Panc1 (cell line): ENCODE measurements at regions not wholly inside any gene's neighbourhood (a gene's known extent, or its start where the extent isn't known, plus 50 kb on each side); places are given as distances from the start of the nearest gene placed in this dataset.
"Not testable (repeated sequence)": the region's sequence is repeated elsewhere in the genome, so short reads cannot be mapped to it uniquely, and the experiment has no call there.

ENCODE experiments used
- CTCF ChIP-seq: fragments of 450-650 bp; IDR thresholded peaks from 2 replicates; pipeline ENCODE4 v1.5.1; 2017; ENCODE audit warnings: mild to moderate bottlenecking
- POLR2AphosphoS5 ChIP-seq: IDR thresholded peaks from 2 replicates; pipeline ENCODE4 v1.6.1; 2012; ENCODE audit warnings: mild to moderate bottlenecking, low read depth, low read length, moderate library complexity
- REST ChIP-seq, 2 experiments: IDR thresholded peaks; 2 replicates each; pipeline ENCODE4 v1.6.1; 2011 to 2012; ENCODE audit warnings: low read depth in 2 of 2, control low read depth in 1 of 2, low read length in 1 of 2, mild to moderate bottlenecking in 1 of 2, moderate library complexity in 1 of 2; ENCODE audit not compliant: insufficient read depth in 1 of 2
- SIN3A ChIP-seq: IDR thresholded peaks from 2 replicates; pipeline ENCODE4 v1.6.1; 2012; ENCODE audit warnings: low read depth, mild to moderate bottlenecking, low read length, moderate library complexity, borderline replicate concordance; ENCODE audit not compliant: insufficient read depth

GRCh38 chr14:105678996-105679958 lies 152.9 kb downstream of the TMEM121 start:
- peak; percentile 14; the same call in 1 of the 2 replicates for TF ChIP-seq CTCF
- not testable (repeated sequence) for TF ChIP-seq POLR2AphosphoS5; SIN3A; REST (IDR thresholded peaks at IDR 0.05; ENCODE audit: insufficient read depth in 1 of 2, low read depth in 2 of 2, low read length in 1 of 2)
